IPS DF 4.7 (cell line): ENCODE measurements at regions not wholly inside any gene's neighbourhood (a gene's known extent, or its start where the extent isn't known, plus 50 kb on each side); places are given as distances from the start of the nearest gene placed in this dataset.
"Not testable (repeated sequence)": the region's sequence is repeated elsewhere in the genome, so short reads cannot be mapped to it uniquely, and the experiment has no call there.

Experiments used
- DNase-seq: peaks from one replicate; pipeline ENCODE4 v3.0.0-alpha.2; 2013; ENCODE audit warnings: low spot score; ENCODE audit errors: extremely low read depth

DNA sequence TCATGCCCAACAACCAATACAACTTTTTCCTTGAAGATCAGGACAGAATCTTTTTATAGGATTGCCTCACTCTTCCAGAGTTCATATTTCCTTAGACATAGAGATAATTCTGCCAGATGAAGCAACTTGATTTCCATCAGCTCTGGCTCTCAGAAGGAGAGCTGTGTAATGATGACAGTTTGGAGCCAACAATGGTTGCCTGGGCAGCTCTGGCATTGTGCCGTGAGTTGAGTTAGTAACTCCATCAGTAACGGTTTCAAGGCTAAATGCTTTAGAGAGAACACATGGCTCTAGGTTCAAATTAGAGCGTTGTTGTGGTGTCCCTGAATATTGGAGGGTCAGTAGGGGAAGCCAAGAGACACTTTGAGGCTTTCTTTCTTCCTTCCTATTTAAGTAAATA, 501.7 kb upstream of the SEL1L start:
- DNase-seq, result no peak

DNA sequence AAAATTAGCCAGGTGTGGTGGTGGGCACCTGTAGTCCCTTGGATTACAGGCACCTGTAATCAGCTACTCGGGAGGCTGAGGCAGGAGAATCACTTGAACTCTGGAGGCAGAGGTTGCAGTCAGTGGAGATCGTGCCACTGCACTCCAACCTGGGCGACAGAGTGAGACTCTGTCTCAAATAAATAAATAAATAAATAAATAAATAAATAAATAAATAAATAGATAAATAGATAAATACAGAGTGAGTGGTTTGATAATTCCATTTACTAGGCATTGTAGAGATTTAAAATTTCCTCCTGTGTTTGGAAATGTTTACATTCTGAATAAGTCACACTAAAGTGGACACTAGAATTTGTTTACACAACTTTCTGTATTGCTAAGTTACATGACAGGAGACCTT, 504.4 kb upstream of the SEL1L start:
- not testable (repeated sequence) for DNase-seq

- no peak for DNase-seq
Observed at GRCh38 chr14:82045339-82045738, 511.7 kb upstream of the SEL1L start.

DNA sequence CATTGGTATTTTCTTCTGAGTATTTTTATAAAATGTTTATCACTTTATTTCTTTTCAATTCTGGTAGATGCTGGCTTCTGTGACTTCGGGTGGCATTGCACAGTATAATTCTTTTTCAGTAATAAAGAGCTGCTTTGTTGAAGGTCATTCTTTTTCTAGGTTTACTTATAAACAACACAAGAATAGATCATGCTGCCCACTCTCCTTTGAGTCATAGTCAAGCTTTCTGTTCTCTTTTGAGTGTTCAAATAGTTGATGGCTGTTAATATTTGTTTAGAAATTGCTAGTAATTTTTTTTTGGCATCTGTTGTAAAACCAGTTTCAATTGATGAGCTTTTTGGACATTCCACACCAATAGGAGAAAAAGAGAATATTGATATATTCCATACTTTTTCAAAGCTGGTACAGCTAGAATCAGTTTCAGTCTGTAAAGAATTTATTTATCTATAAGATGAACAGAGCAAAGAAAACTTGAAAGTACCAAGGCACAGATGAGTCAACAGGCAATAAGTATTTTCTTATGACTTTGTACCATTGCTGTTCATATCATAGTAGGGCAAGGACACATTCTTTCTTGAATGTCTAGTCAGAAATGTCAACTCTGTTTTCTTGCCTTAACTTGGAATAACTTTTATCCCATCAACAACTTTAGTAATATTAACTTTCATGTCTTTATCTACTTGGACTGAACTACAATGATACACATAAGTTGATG, 513.0 kb upstream of the SEL1L start:
- DNase-seq, result no peak

GRCh38 chr14:82047777-82048470, 514.3 kb upstream of the SEL1L start:
- DNase-seq, result no peak

DNA sequence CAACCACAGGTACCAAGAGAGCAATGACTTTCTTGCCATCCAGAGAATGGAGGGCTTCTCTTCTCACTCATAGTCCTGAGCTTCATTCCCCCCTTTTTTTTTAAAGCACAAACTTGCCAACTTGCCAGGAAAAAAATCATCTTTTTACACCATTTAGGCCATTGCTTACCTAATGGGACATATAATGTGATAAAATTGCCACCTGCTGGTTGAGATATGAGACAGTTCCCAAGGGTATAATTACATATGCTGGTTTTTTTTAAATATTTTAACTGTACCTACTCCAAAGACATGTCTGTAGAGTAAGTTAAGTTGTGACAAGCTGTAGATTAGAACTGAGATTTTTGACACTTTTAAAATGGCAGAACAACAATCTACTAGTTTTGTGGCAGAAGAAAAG, 519.1 kb upstream of the SEL1L start:
- no peak for DNase-seq

- DNase-seq, result no peak
Observed at GRCh38 chr14:82055515-82056115, 522.0 kb upstream of the SEL1L start.

- DNase-seq, result peak; percentile 69
Observed at GRCh38 chr14:82060219-82060618, 526.6 kb upstream of the SEL1L start.

GRCh38 chr14:82067221-82067875, 533.7 kb upstream of the SEL1L start:
- DNase-seq, result no peak

GRCh38 chr14:82070040-82070439, 536.4 kb upstream of the SEL1L start:
- peak; percentile 25 for DNase-seq

DNA sequence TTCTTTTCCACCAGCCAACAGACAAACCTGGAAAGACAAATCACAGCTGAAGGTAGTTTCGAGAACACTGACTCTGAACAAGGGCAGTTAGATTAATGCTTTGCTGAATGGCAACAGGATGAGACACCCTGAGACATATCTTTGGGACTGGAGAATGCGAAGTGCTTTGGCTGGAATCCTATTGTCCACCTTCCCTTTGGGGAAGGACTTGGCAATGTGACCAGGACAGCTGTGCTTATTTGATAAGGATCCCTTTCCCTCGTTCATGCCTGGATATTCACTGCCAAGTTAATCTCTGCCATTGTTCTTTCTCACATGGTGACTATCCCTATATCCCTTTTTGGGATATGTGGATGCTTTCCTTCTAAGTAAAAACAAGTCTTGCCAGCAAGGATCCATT, 537.1 kb upstream of the SEL1L start:
- no peak for DNase-seq

GRCh38 chr14:82073547-82073946, 539.9 kb upstream of the SEL1L start:
- no peak for DNase-seq

- DNase-seq, result peak; percentile 69
Observed at GRCh38 chr14:82075566-82075965, 541.9 kb upstream of the SEL1L start.

DNA sequence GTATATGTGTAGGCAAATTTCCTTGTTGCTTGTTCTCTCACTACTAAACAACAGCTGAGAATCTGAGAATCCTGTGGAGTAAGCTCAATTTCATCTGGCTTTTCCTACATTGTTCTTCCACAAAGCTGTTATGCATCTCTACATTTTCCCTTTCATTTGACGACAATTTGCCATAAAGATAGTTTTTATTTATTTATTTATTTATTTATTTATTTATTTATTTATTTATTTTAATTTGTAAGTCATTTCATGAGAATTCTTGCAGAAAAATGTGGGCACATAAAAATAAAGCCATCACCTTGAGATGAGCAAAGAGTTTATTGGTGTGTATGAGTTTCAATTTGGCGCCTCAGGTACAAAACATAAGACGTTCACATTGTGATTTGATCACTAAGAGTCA, 545.9 kb upstream of the SEL1L start:
- no peak for DNase-seq

DNA sequence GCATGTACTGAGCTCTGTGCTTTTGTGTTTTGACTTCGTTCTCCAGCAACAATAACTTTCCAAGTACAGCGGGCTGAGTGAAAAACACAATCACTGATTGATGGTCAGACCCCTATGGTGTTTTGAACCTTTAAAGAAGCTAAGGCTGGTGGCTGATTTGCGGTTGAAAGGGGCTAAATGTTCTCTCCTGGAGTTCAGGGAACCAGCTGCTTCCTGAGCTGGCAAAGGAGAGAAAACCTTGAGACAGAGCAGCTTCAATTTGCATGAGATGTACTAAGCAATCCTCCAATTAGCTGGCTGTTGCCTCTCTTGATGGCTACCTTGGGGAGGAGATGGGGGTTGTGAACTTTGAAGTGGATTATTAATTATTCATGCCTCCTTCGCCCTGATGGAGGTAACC, 546.7 kb upstream of the SEL1L start:
- DNase-seq, result peak; percentile 41

DNA sequence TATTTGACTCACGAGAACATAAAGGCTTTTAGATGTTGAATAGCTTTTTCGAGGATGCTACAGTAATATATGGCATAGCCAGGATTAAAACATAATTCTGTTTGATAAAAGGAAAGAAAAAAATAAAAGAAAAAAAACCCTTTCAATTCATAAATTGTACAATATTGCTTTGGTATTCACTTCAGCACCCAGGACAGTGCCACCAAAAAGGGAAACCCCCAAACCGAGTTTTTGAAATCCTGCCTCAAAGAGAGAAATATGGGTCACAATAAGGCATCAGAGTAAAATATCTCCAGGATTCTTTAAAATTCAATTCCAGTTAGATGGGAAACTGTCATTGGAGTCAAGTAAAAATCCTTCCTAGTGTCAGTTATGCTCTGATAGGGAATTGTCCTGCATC, 551.2 kb upstream of the SEL1L start:
- no peak for DNase-seq

- DNase-seq, result no peak
Observed at GRCh38 chr14:82091097-82091496, 557.4 kb upstream of the SEL1L start.

GRCh38 chr14:82094829-82095345, 561.2 kb upstream of the SEL1L start:
- no peak for DNase-seq

DNA sequence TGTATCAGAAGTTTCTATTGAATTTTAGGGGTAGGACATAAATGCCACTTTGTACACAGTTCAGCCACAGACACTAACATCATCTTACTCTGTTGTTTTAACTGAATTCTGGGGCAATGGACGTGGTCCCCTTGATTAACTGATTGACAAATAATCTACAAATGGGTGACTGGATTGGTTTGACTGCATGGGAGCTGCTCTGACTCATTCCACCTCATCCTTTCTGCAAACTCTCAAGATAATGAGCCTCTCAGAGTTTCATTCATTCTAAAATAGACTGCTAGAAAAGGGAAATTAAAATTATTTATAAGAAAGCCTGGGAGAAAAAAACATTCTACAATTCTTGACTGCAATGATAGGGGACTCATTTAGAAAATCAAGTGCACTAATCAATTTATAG, 570.4 kb upstream of the SEL1L start:
- DNase-seq, result no peak

DNA sequence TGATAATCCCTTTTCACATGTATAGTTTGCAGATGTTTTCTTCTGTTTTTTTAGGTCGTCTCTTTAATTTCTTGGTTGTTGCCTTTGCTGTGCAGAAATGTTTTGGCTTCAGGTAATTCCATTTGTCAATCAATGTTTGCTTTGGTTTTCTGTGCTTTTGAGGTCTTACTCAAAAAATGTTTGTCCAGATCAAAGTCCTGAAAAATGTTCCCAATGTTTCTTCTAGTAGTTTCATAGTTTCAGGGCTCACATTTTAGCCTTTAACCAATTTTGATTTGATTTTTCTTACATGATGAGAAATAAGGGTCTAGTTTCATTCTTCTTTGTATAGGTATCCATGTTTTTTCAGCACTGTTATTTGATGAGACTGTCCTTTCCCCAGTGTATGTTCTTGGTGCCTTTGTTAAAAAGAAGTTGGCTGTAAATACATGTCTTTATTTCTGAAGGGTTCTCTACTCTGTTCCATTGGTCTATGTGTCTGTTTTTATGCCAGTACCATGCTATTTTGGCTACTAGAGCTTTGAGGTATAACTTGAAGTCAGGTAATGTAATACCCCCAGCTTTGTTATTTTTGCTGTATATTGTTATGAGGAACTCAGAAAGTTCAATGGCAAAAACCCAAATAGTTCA, 578.7 kb upstream of the SEL1L start:
- no peak for DNase-seq

DNA sequence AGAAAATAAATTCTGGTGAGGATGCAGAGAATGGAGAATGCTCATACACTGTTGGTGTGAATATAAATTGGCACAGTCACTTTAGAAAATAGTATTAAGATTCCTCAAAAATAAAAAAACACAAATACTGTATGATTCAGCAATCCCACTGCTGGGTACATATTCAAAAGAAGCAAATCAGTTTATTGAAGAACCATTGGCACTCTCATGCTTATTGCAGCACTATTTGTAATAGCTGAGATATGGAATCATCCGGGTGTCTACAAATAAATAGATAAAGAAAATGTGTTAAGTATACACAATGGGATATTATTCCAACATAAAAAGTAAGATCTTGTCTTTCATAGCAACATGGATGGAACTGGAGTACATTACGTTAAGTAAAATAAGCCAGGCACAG, 579.4 kb upstream of the SEL1L start:
- DNase-seq, result no peak

- no peak for DNase-seq
Observed at GRCh38 chr14:82113710-82114109, 580.1 kb upstream of the SEL1L start.
